ENCODE measurements at regions not wholly inside any gene's neighbourhood (a gene's known extent, or its start where the extent isn't known, plus 50 kb on each side); places are given as distances from the start of the nearest gene placed in this dataset.
"Not testable (repeated sequence)": the region's sequence is repeated elsewhere in the genome, so short reads cannot be mapped to it uniquely, and the experiment has no call there.

GRCh38 chr17:71505200-71505599 is 615.6 kb upstream of the SOX9 start:
- Mint-ChIP-seq H3K9me3 (peaks cover 0 to 15% (median 2%) of the 10 kb centered on the region in 5 donors), H3K4me1 (no peaks in the 10 kb centered on the region), H3K27me3 (no peaks in the 10 kb centered on the region), H3K36me3 (no peaks in the 10 kb centered on the region), H3K4me3 (no peak overlapping the region), H3K27ac (no peak overlapping the region)
- Histone ChIP-seq H3K36me3 (ENCODE audit: insufficient read depth, low read length) (no peaks in the 10 kb centered on the region), H3K9me3 (ENCODE audit: low read length) (no peaks in the 10 kb centered on the region), H3K27me3 (ENCODE audit: insufficient read depth, low read length, poor library complexity, severe bottlenecking) (no peaks in the 10 kb centered on the region), H3K4me3 (ENCODE audit: low read length) (no peak overlapping the region), H3K4me1 (ENCODE audit: insufficient read depth, low read length) (no peaks in the 10 kb centered on the region), H3K27ac (ENCODE audit: low read depth, low read length) (no peak overlapping the region)
- ChIA-PET CTCF (no interaction called here), POLR2A (no interaction called here)
- DNase-seq, result no peak

DNA sequence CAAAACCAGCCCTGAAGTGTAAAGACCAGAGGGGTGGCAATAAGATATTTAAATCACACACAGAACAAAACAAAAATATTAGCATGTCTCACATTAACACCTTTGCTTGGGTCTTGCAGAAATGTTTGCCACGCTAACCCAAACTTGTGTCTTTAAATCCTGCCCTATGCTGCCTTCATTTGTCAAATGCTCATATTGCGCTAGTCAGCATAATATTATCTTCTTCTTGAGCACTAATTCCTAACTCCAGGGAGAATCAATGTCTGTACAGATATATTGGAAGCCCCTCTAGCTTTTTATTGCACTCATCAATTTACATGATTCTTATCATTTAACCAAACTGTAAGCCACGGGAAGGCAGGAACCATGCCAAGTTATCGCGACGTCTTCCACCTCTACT is 614.8 kb upstream of the SOX9 start:
- Histone ChIP-seq H3K9me3 (ENCODE audit: low read length) (no peaks in the 10 kb centered on the region), H3K4me3 (ENCODE audit: low read length) (no peak overlapping the region), H3K27ac (ENCODE audit: low read depth, low read length) (no peak overlapping the region), H3K36me3 (ENCODE audit: insufficient read depth, low read length) (no peaks in the 10 kb centered on the region), H3K4me1 (ENCODE audit: insufficient read depth, low read length) (no peaks in the 10 kb centered on the region), H3K27me3 (ENCODE audit: insufficient read depth, low read length, poor library complexity, severe bottlenecking) (no peaks in the 10 kb centered on the region)
- CTCF ChIA-PET, result no interaction called here
- Mint-ChIP-seq H3K4me1 (no peaks in the 10 kb centered on the region), H3K27me3 (no peaks in the 10 kb centered on the region), H3K36me3 (no peaks in the 10 kb centered on the region), H3K4me3 (no peak overlapping the region), H3K9me3 (peaks cover 0 to 15% (median 2%) of the 10 kb centered on the region in 5 donors), H3K27ac (no peak overlapping the region)
- DNase-seq, result no peak
- POLR2A ChIA-PET, result no interaction called here

DNA sequence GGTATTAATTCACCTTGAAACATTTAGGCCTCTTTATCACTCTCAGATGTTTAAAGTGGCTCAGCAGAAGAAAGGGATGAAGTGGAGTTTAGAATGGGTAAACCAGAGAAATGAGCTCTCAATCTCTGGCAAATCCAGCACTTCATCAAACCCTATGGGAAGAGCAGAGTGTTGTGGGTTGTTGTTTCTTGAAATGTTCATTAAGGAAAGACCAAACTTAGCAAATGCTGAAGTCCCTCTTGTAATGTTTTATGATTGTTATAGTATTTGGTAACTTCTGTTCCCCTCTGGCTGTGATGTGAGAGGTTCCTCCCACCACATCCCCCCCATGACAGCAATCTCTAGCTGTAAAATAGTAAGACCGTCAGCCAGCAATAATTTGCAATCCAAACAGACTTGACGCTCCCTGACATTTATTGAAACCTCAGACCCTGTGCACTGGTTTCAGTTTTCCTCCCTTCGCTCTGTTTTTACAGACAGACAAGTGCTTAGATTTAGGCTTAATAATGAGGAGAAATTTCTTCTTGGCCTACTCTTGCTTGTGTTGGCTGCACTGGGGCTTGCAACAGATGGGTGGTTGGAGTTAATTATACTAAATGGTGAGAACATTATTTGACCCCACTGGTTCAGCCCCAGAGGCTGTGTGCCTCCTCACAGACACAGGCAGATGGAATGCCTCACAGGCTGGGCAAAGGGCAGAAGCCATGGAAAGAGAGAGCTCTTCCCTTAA is 609.4 kb upstream of the SOX9 start:
- POLR2A ChIA-PET, result no interaction called here
- peaks cover under 1 to 18% (median 4%) of the 10 kb centered on the region in 5 donors for H3K9me3 Mint-ChIP-seq
- CTCF ChIA-PET, result no interaction called here
- no peaks in the 10 kb centered on the region for H3K4me1 Mint-ChIP-seq
- H3K27me3 Mint-ChIP-seq, result no peaks in the 10 kb centered on the region
- H3K9me3 ChIP-seq (ENCODE audit: low read length), result no peaks in the 10 kb centered on the region
- H3K27ac Mint-ChIP-seq, result no peak overlapping the region
- no peak overlapping the region for H3K4me3 Mint-ChIP-seq
- H3K36me3 ChIP-seq (ENCODE audit: insufficient read depth, low read length), result no peaks in the 10 kb centered on the region
- H3K27me3 ChIP-seq (ENCODE audit: insufficient read depth, low read length, poor library complexity, severe bottlenecking), result no peaks in the 10 kb centered on the region
- no peaks in the 10 kb centered on the region for H3K36me3 Mint-ChIP-seq
- no peak overlapping the region for H3K4me3 ChIP-seq (ENCODE audit: low read length)
- no peaks in the 10 kb centered on the region for H3K4me1 ChIP-seq (ENCODE audit: insufficient read depth, low read length)
- DNase-seq, result no peak
- no peak overlapping the region for H3K27ac ChIP-seq (ENCODE audit: low read depth, low read length)

- H3K4me3 ChIP-seq (ENCODE audit: low read length); H3K27me3 ChIP-seq (ENCODE audit: insufficient read depth, low read length, poor library complexity, severe bottlenecking); DNase-seq; H3K36me3 ChIP-seq (ENCODE audit: insufficient read depth, low read length); CTCF ChIA-PET; H3K27ac ChIP-seq (ENCODE audit: low read depth, low read length); H3K4me1 Mint-ChIP-seq; H3K9me3 ChIP-seq (ENCODE audit: low read length); H3K27ac Mint-ChIP-seq; H3K4me3 Mint-ChIP-seq; H3K4me1 ChIP-seq (ENCODE audit: insufficient read depth, low read length); H3K27me3 Mint-ChIP-seq; POLR2A ChIA-PET; H3K36me3 Mint-ChIP-seq: not testable (repeated sequence)
- H3K9me3 Mint-ChIP-seq, result peaks cover 0 to 12% (median 4%) of the 10 kb centered on the region in 5 donors
These were observed 607.1 kb upstream of the SOX9 start for GRCh38 chr17:71513725-71514124.

- Histone ChIP-seq H3K36me3 (ENCODE audit: insufficient read depth, low read length) (no peaks in the 10 kb centered on the region), H3K27me3 (ENCODE audit: insufficient read depth, low read length, poor library complexity, severe bottlenecking) (no peaks in the 10 kb centered on the region), H3K4me3 (ENCODE audit: low read length) (no peak overlapping the region), H3K27ac (ENCODE audit: low read depth, low read length) (no peak overlapping the region), H3K9me3 (ENCODE audit: low read length) (no peaks in the 10 kb centered on the region), H3K4me1 (ENCODE audit: insufficient read depth, low read length) (no peaks in the 10 kb centered on the region)
- peaks cover 1 to 9% (median 8%) of the 10 kb centered on the region in 5 donors for H3K9me3 Mint-ChIP-seq
- no peak for DNase-seq
- H3K4me1 Mint-ChIP-seq, result no peaks in the 10 kb centered on the region
- no peaks in the 10 kb centered on the region for H3K27me3 Mint-ChIP-seq
- ChIA-PET POLR2A (no interaction called here), CTCF (no interaction called here)
- no peak overlapping the region for H3K27ac Mint-ChIP-seq
- H3K36me3 Mint-ChIP-seq, result no peaks in the 10 kb centered on the region
- no peak overlapping the region for H3K4me3 Mint-ChIP-seq
These were observed 604.7 kb upstream of the SOX9 start for GRCh38 chr17:71516149-71516548.

DNA sequence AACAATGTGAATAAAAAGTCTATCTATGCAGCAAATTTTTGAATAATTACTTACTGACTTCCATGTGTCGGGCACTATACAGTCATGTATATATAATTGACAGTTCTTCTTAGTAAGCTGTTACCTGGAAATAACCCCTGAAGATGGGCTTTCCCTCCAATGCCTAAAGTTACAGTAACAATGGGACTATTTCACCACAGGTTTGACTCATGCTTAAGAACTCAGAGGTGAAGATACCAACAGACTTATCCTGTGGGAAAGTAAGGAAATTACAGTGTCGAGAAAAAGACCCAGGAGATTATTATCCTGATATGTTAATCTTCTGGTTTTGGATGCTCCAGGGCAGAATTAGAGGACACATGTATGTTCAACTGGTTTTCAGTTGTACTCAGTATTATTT is 601.5 kb upstream of the SOX9 start:
- Mint-ChIP-seq H3K4me3 (no peak overlapping the region), H3K36me3 (no peaks in the 10 kb centered on the region), H3K9me3 (peaks cover 1 to 11% (median 6%) of the 10 kb centered on the region in 5 donors), H3K27me3 (peaks cover 0 to 2% of the 10 kb centered on the region in 2 donors), H3K27ac (no peak overlapping the region), H3K4me1 (no peaks in the 10 kb centered on the region)
- ChIA-PET POLR2A (no interaction called here), CTCF (no interaction called here)
- no peak for DNase-seq
- no peak overlapping the region for H3K4me3 ChIP-seq (ENCODE audit: low read length)
- H3K27me3 ChIP-seq (ENCODE audit: insufficient read depth, low read length, poor library complexity, severe bottlenecking), result no peaks in the 10 kb centered on the region
- H3K27ac ChIP-seq (ENCODE audit: low read depth, low read length), result no peak overlapping the region
- no peaks in the 10 kb centered on the region for H3K36me3 ChIP-seq (ENCODE audit: insufficient read depth, low read length)
- no peaks in the 10 kb centered on the region for H3K4me1 ChIP-seq (ENCODE audit: insufficient read depth, low read length)
- no peaks in the 10 kb centered on the region for H3K9me3 ChIP-seq (ENCODE audit: low read length)

- no peaks in the 10 kb centered on the region for H3K36me3 ChIP-seq (ENCODE audit: insufficient read depth, low read length)
- Mint-ChIP-seq H3K9me3 (peaks cover 0 to 16% (median 4%) of the 10 kb centered on the region in 5 donors), H3K4me3 (no peak overlapping the region), H3K36me3 (no peaks in the 10 kb centered on the region), H3K27ac (no peak overlapping the region), H3K27me3 (peaks cover 0 to 2% of the 10 kb centered on the region in 2 donors), H3K4me1 (no peaks in the 10 kb centered on the region)
- POLR2A ChIA-PET, result no interaction called here
- DNase-seq, result no peak
- CTCF ChIA-PET, result no interaction called here
- no peaks in the 10 kb centered on the region for H3K9me3 ChIP-seq (ENCODE audit: low read length)
- H3K27ac ChIP-seq (ENCODE audit: low read depth, low read length), result no peak overlapping the region
- no peaks in the 10 kb centered on the region for H3K4me1 ChIP-seq (ENCODE audit: insufficient read depth, low read length)
- no peak overlapping the region for H3K4me3 ChIP-seq (ENCODE audit: low read length)
- H3K27me3 ChIP-seq (ENCODE audit: insufficient read depth, low read length, poor library complexity, severe bottlenecking), result no peaks in the 10 kb centered on the region
These were observed 599.1 kb upstream of the SOX9 start for GRCh38 chr17:71521724-71522123.

GRCh38 chr17:71522383-71522782 is 598.4 kb upstream of the SOX9 start:
- CTCF ChIA-PET, result no interaction called here
- peaks cover 0 to 20% (median 4%) of the 10 kb centered on the region in 5 donors for H3K9me3 Mint-ChIP-seq

More at GRCh38 chr17:71522383-71522782, 598.4 kb upstream of the SOX9 start:
- Mint-ChIP-seq H3K4me1 (no peaks in the 10 kb centered on the region), H3K27ac (no peak overlapping the region), H3K4me3 (no peak overlapping the region), H3K27me3 (peaks cover 0 to 2% of the 10 kb centered on the region in 2 donors), H3K36me3 (no peaks in the 10 kb centered on the region)
- no peak for DNase-seq
- Histone ChIP-seq H3K36me3 (ENCODE audit: insufficient read depth, low read length) (no peaks in the 10 kb centered on the region), H3K27ac (ENCODE audit: low read depth, low read length) (no peak overlapping the region), H3K9me3 (ENCODE audit: low read length) (no peaks in the 10 kb centered on the region), H3K4me1 (ENCODE audit: insufficient read depth, low read length) (no peaks in the 10 kb centered on the region), H3K27me3 (ENCODE audit: insufficient read depth, low read length, poor library complexity, severe bottlenecking) (no peaks in the 10 kb centered on the region), H3K4me3 (ENCODE audit: low read length) (no peak overlapping the region)
- POLR2A ChIA-PET, result no interaction called here

All from CD8-positive, alpha-beta memory T cell (primary cell).